Vagina (tissue), 2 donors: ENCODE measurements at regions not wholly inside any gene's neighbourhood (a gene's known extent, or its start where the extent isn't known, plus 50 kb on each side); places are given as distances from the start of the nearest gene placed in this dataset.

Experiments
- CTCF ChIP-seq, 3 experiments: fragments of 450-650 bp in 2 of 3; fragments of 200-600 bp in 1 of 3; sonication (generic) in 1 of 3; IDR thresholded peaks; one replicate each; pipeline ENCODE4 v1.5.1; 2017 to 2019; ENCODE audit warnings: antibody characterized with exemption in 3 of 3, mild to moderate bottlenecking in 2 of 3, moderate library complexity in 2 of 3
- POLR2A ChIP-seq, 2 donors: fragments of 450-650 bp; IDR thresholded peaks; one replicate each; pipeline ENCODE4 v1.6.1; 2017; ENCODE audit warnings: antibody characterized with exemption in 2 of 2, mild to moderate bottlenecking in 2 of 2, moderate library complexity in 2 of 2

- TF ChIP-seq CTCF (IDR thresholded peaks at IDR 0.05) = no peak
- TF ChIP-seq POLR2A (IDR thresholded peaks at IDR 0.05) = no peak
Observed at GRCh38 chr20:10954137-10954840, 280.5 kb upstream of the JAG1 start.
